ENCODE measurements at regions not wholly inside any gene's neighbourhood (a gene's known extent, or its start where the extent isn't known, plus 50 kb on each side); places are given as distances from the start of the nearest gene placed in this dataset.

DNA sequence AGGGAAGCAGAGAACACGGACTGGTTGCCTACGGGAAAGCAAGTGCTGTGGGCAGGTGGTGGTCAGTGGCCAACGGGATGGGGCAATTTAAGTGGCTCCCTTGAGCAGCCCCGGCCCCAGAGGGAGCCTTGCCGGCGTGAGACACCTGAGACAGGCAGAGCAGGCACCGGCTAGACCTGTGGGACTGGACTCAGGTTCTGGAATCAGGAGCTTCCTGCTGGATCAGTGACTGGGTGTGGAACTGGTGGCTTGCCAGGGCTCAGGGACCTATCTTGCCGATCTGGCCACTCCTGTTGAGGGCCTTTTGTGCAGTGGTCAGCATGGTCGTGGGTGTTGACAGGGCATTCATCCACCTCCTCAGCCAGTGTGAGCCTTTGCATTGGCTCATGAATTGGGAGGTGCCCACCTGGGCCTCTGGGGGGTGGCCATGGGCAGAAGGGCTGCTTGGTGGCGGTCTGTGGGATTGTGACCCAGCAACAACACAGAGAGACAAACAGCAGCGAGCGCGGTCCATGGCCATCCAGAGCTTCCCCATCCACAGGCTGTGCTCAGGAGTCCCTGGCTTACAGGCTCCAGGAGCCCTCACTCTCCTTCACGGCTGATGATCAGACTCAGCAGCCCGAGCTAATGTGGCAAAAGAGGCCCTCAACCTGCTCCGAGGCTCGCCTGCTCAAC, 85.4 kb upstream of the ZNF516 start:
- no peak overlapping the region for H3K27ac ChIP-seq
- TF ChIP-seq, protein P1, sequence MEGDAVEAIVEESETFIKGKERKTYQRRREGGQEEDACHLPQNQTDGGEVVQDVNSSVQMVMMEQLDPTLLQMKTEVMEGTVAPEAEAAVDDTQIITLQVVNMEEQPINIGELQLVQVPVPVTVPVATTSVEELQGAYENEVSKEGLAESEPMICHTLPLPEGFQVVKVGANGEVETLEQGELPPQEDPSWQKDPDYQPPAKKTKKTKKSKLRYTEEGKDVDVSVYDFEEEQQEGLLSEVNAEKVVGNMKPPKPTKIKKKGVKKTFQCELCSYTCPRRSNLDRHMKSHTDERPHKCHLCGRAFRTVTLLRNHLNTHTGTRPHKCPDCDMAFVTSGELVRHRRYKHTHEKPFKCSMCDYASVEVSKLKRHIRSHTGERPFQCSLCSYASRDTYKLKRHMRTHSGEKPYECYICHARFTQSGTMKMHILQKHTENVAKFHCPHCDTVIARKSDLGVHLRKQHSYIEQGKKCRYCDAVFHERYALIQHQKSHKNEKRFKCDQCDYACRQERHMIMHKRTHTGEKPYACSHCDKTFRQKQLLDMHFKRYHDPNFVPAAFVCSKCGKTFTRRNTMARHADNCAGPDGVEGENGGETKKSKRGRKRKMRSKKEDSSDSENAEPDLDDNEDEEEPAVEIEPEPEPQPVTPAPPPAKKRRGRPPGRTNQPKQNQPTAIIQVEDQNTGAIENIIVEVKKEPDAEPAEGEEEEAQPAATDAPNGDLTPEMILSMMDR (IDR thresholded peaks at IDR 0.05): no peak
- no peak for TF ChIP-seq ZFX (IDR thresholded peaks at IDR 0.05; ENCODE audit: borderline replicate concordance)

DNA sequence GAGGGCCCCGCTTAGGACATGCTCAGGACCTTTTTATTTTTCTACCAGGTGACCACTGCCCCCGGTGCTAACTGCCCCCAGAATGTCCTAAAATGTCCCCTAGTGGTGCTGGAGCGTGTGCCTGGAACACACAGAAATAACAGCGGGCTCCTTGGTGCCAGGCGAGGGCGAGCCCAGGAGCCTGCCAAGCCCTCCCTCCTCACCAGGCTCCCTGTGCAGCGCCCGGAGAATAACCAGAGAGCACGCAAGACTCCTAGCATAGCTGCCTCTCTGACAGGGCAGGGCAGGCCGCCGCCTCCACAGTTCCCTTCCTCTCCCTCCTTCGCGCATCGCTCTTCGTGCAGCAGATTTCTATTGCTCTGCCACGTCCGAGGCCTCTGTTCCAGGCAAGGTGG, 84.3 kb upstream of the ZNF516 start:
- no peak for TF ChIP-seq ZFX (IDR thresholded peaks at IDR 0.05; ENCODE audit: borderline replicate concordance)
- TF ChIP-seq, protein P1 (IDR thresholded peaks at IDR 0.05): no peak
- H3K27ac ChIP-seq: no peak overlapping the region

DNA sequence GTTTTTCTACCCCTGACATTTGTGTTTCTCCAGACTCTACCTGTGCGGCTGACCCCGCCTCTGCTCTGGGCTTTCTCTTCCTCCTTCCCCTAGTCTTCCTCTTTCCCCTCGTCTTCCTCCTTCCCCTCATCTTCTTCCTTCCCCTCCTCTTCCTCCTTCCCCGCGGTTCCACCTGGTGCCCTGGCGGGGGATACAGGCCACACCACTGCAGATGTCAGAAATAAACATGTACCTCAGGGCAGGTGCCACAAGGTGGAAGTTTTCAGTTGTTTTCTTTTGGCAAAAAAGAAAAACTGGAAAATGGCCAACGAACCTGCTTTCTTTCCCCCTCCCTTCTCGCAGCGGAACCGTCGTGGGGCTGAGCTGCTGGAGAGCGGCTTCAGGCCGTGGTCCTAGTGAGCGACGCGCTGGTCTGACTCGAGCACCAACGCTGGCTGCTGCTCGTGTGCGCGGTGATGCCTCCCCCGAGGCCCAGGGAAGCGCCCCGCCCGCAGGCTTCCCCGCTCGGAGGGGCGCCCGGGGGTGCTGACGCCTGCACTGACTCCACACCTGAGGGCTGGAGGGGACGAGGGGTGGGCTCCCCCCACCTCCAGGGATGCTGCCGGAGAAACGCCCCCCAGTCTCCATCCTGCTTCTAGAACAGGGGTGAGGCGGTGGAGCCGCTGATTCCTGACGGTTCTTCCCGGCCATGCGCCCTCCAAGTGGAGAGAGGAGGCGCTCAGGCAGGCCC, 83.7 kb upstream of the ZNF516 start:
- H3K27ac ChIP-seq: no peak overlapping the region
- TF ChIP-seq ZFX (IDR thresholded peaks at IDR 0.05; ENCODE audit: borderline replicate concordance): no peak
- TF ChIP-seq, protein P1 (IDR thresholded peaks at IDR 0.05): no peak

DNA sequence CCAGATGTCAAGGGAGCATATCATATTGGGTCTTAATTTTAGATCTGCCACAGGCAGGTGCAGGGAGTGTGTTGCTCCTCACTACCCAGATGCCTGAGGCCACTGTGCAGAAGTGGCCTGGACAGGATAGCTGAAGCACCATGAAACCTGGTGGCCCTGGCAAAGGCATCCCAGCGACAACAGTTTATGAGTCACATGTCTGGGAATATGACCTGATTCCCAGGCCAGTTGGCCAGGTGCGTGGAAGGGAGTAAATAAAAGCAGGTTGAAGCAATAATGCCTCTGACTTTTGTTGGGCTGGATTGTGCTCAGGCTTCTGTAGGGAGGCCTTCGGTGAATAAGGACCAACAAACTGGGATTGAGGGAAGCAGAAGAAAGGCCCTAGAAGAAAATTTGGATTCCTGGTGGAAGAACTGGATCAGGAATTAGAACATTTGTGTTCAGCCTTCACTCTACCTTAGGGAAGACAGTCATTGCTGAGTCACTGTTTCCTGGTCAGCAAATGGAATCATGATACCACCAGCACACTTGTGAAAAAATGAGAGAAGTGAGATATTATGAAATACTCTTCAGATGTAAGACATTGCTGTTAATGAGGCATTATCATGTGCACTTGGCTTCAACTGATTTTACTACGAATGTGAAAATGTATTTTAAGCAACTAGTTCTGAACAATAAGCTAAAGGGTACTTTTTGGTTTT, 78.4 kb upstream of the ZNF516 start:
- no peak for TF ChIP-seq ZFX (IDR thresholded peaks at IDR 0.05; ENCODE audit: borderline replicate concordance)
- TF ChIP-seq, protein P1 (IDR thresholded peaks at IDR 0.05): no peak
- H3K27ac ChIP-seq: no peak overlapping the region

DNA sequence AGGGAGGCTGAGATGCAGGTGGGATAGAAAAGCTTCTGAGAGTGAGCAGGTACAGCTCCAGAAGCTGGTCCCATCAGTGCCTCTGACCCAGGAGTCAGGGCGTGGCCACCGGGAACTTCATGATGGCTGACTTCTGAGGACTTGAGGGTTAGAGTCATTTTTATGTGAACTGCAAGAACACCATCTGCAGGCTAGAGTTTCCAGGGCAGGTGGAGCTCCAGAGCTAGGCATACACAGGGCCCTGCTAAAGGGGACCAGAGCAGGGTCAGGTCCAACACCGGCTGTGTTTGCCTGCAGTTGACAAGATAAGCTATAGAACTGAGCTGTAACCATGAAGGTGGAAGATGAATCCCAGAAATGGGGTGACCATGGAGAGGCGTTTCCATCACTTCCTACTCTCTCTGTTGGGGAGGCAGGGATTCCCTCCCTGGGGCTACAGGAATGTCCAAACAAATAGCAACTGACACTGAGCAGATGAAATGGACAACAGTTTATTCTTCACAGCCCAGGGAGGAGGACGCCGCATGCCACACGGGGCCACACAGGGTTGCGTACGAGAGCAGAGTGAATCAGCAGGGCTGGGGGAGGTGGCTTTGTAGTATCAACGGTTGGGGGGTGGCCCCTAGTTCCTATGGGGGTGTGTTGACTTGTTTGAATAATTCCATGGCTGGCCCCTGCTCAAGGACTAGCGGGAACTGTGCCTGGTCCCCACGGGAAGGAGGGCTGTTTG, 77.6 kb upstream of the ZNF516 start:
- TF ChIP-seq ZFX (IDR thresholded peaks at IDR 0.05; ENCODE audit: borderline replicate concordance): no peak
- TF ChIP-seq, protein P1 (IDR thresholded peaks at IDR 0.05): no peak
- H3K27ac ChIP-seq: no peak overlapping the region

DNA sequence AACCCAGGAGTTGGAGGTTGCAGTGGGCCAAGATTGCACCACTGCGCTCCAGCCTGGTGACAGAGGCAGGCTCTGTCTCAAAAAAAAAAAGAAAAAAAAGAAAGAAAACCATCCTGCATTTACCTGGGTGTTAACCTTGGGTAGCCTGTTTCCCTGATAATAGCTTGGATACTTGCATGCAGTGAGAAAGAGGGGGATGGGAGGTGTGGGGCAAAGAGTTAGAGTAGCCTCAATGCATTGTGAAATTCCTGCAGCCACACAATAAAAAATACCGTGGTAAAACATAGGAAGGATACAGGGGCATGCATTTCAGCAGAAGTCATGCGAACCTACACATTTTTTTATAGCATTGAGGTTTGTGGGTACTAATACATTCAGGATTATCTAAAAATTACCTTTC, 76.6 kb upstream of the ZNF516 start:
- H3K27ac ChIP-seq: no peak overlapping the region
- no peak for TF ChIP-seq ZFX (IDR thresholded peaks at IDR 0.05; ENCODE audit: borderline replicate concordance)
- TF ChIP-seq, protein P1 (IDR thresholded peaks at IDR 0.05): no peak
